ENCODE measurements at regions not wholly inside any gene's neighbourhood (a gene's known extent, or its start where the extent isn't known, plus 50 kb on each side); places are given as distances from the start of the nearest gene placed in this dataset.

- Histone ChIP-seq H3K4me2 (ENCODE audit: low read length, poor library complexity, severe bottlenecking) (no peak overlapping the region), H2AFZ (ENCODE audit: low read depth, low read length) (no peak overlapping the region), H3K27me3 (ENCODE audit: control insufficient read depth in 1 of 2, insufficient read depth in 1 of 2, low read length in 2 of 2) (no peaks in the 10 kb centered on the region), H3K23ac (ENCODE audit: low read length in 2 of 2) (no peak overlapping the region), H4K91ac (ENCODE audit: low read length) (no peak overlapping the region), H3K9me3 (ENCODE audit: control insufficient read depth, low read length) (no peaks in the 10 kb centered on the region), H2BK5ac (ENCODE audit: low read depth, low read length, poor library complexity, severe bottlenecking) (no peak overlapping the region), H3K27ac (ENCODE audit: low read length, poor library complexity, severe bottlenecking) (no peak overlapping the region), H3K79me1 (replicated peaks; ENCODE audit: low read length, poor library complexity, severe bottlenecking) (no peaks in the 10 kb centered on the region), H2BK15ac (ENCODE audit: low read depth, poor library complexity, severe bottlenecking) (no peak overlapping the region), H3K4me1 (ENCODE audit: control insufficient read depth, insufficient read depth, low read depth, low read length) (no peaks in the 10 kb centered on the region), H3K14ac (ENCODE audit: low read length in 2 of 2) (no peak overlapping the region), H3K36me3 (ENCODE audit: control insufficient read depth in 1 of 2, insufficient read depth in 2 of 2, low read depth in 1 of 2, low read length in 2 of 2) (no peaks in the 10 kb centered on the region), H4K8ac (ENCODE audit: low read length) (no peak overlapping the region), H2BK120ac (ENCODE audit: low read depth, low read length) (no peak overlapping the region), H3K9ac (ENCODE audit: low read length) (no peak overlapping the region), H2BK12ac (ENCODE audit: low read length in 2 of 2) (no peak overlapping the region), H3K4me3 (ENCODE audit: insufficient read depth in 1 of 2, low read depth in 1 of 2, low read length in 2 of 2) (no peak overlapping the region), H3K18ac (ENCODE audit: low read depth in 1 of 2, low read length in 2 of 2) (no peak overlapping the region), H2AK5ac (ENCODE audit: low read length, severe bottlenecking) (no peak overlapping the region), H3K4ac (ENCODE audit: low read depth in 1 of 2, low read length in 2 of 2) (no peak overlapping the region)
- no peak for DNase-seq
- WGBS = 72% methylated on average over 4 of the region's 7 CpGs
These were observed 314.7 kb upstream of the PRKX start for GRCh38 chrX:4028151-4028550.

GRCh38 chrX:4005281-4005680, 291.8 kb upstream of the PRKX start:
- Histone ChIP-seq H3K23ac (ENCODE audit: low read length in 2 of 2) (no peak overlapping the region), H3K9me3 (ENCODE audit: control insufficient read depth, low read length) (peaks cover 17% of the 10 kb centered on the region), H2AK5ac (ENCODE audit: low read length, severe bottlenecking) (no peak overlapping the region), H4K91ac (ENCODE audit: low read length) (no peak overlapping the region), H3K4me1 (ENCODE audit: control insufficient read depth, insufficient read depth, low read depth, low read length) (no peaks in the 10 kb centered on the region), H3K27me3 (ENCODE audit: control insufficient read depth in 1 of 2, insufficient read depth in 1 of 2, low read length in 2 of 2) (no peaks in the 10 kb centered on the region), H3K4me2 (ENCODE audit: low read length, poor library complexity, severe bottlenecking) (no peak overlapping the region), H3K9ac (ENCODE audit: low read length) (no peak overlapping the region), H2BK12ac (ENCODE audit: low read length in 2 of 2) (no peak overlapping the region), H2BK120ac (ENCODE audit: low read depth, low read length) (no peak overlapping the region), H3K4me3 (ENCODE audit: insufficient read depth in 1 of 2, low read depth in 1 of 2, low read length in 2 of 2) (no peak overlapping the region), H3K36me3 (ENCODE audit: control insufficient read depth in 1 of 2, insufficient read depth in 2 of 2, low read depth in 1 of 2, low read length in 2 of 2) (no peaks in the 10 kb centered on the region), H3K27ac (ENCODE audit: low read length, poor library complexity, severe bottlenecking) (no peak overlapping the region), H4K8ac (ENCODE audit: low read length) (no peak overlapping the region), H3K4ac (ENCODE audit: low read depth in 1 of 2, low read length in 2 of 2) (no peak overlapping the region), H2AFZ (ENCODE audit: low read depth, low read length) (no peak overlapping the region), H2BK5ac (ENCODE audit: low read depth, low read length, poor library complexity, severe bottlenecking) (no peak overlapping the region), H3K79me1 (replicated peaks; ENCODE audit: low read length, poor library complexity, severe bottlenecking) (no peaks in the 10 kb centered on the region), H3K14ac (ENCODE audit: low read length in 2 of 2) (no peak overlapping the region), H2BK15ac (ENCODE audit: low read depth, poor library complexity, severe bottlenecking) (no peak overlapping the region), H3K18ac (ENCODE audit: low read depth in 1 of 2, low read length in 2 of 2) (no peak overlapping the region)
- no peak for DNase-seq
- WGBS = 95% methylated on average over 4 of the region's 5 CpGs

DNA sequence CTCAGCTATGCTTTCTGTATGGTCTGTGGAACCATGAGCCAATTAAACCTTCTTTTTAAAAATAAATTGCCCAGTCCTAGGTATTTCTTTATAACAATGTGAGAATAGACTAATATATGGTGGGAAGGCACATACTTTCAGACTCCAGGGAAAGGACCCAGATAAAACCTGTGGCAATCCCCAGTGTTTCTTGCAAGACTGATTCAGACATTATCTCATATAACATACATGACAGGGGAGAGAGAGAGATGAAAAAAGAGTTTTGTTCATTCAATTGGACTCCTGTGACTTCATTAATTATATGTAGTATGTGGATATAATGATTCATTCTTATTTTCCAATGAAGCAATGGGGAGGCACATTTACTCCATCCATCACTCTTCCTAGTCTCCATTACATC, 291.4 kb upstream of the PRKX start:
- Histone ChIP-seq H3K4me3 (ENCODE audit: insufficient read depth in 1 of 2, low read depth in 1 of 2, low read length in 2 of 2) (no peak overlapping the region), H3K4me1 (ENCODE audit: control insufficient read depth, insufficient read depth, low read depth, low read length) (no peaks in the 10 kb centered on the region), H3K23ac (ENCODE audit: low read length in 2 of 2) (no peak overlapping the region), H3K79me1 (replicated peaks; ENCODE audit: low read length, poor library complexity, severe bottlenecking) (no peaks in the 10 kb centered on the region), H4K8ac (ENCODE audit: low read length) (no peak overlapping the region), H2AK5ac (ENCODE audit: low read length, severe bottlenecking) (no peak overlapping the region), H2BK120ac (ENCODE audit: low read depth, low read length) (no peak overlapping the region), H2BK15ac (ENCODE audit: low read depth, poor library complexity, severe bottlenecking) (no peak overlapping the region), H2AFZ (ENCODE audit: low read depth, low read length) (no peak overlapping the region), H3K14ac (ENCODE audit: low read length in 2 of 2) (no peak overlapping the region), H3K4me2 (ENCODE audit: low read length, poor library complexity, severe bottlenecking) (no peak overlapping the region), H2BK5ac (ENCODE audit: low read depth, low read length, poor library complexity, severe bottlenecking) (no peak overlapping the region), H3K36me3 (ENCODE audit: control insufficient read depth in 1 of 2, insufficient read depth in 2 of 2, low read depth in 1 of 2, low read length in 2 of 2) (no peaks in the 10 kb centered on the region), H3K9me3 (ENCODE audit: control insufficient read depth, low read length) (peaks cover 20% of the 10 kb centered on the region), H3K27me3 (ENCODE audit: control insufficient read depth in 1 of 2, insufficient read depth in 1 of 2, low read length in 2 of 2) (no peaks in the 10 kb centered on the region), H3K18ac (ENCODE audit: low read depth in 1 of 2, low read length in 2 of 2) (no peak overlapping the region), H3K27ac (ENCODE audit: low read length, poor library complexity, severe bottlenecking) (no peak overlapping the region), H3K9ac (ENCODE audit: low read length) (no peak overlapping the region), H4K91ac (ENCODE audit: low read length) (no peak overlapping the region), H2BK12ac (ENCODE audit: low read length in 2 of 2) (no peak overlapping the region), H3K4ac (ENCODE audit: low read depth in 1 of 2, low read length in 2 of 2) (no peak overlapping the region)
- DNase-seq = no peak

DNA sequence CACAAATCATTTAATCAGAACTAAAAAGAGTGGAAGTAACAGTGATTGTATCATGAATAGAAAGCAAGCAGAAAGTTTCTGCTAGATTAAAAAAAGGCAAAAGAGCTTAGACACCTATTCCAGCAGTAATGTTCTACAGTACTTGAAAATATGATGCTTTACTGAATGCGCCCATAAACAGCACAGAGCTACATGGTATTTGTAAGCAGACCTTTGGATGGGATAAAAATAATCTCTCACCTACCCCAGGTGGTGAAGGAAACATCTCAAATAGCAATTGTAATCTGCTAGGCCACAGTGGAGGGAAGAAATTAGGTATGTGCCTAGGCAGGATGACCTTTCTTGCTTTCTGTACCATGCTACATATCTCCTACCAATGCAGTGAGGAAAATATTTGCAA, 280.9 kb upstream of the PRKX start:
- WGBS = no CpG with 5 or more reads among the region's 1 CpG
- Histone ChIP-seq H3K27me3 (ENCODE audit: control insufficient read depth in 1 of 2, insufficient read depth in 1 of 2, low read length in 2 of 2) (no peaks in the 10 kb centered on the region), H3K79me1 (replicated peaks; ENCODE audit: low read length, poor library complexity, severe bottlenecking) (no peaks in the 10 kb centered on the region), H4K8ac (ENCODE audit: low read length) (no peak overlapping the region), H3K4me2 (ENCODE audit: low read length, poor library complexity, severe bottlenecking) (no peak overlapping the region), H4K91ac (ENCODE audit: low read length) (no peak overlapping the region), H3K4ac (ENCODE audit: low read depth in 1 of 2, low read length in 2 of 2) (no peak overlapping the region), H3K27ac (ENCODE audit: low read length, poor library complexity, severe bottlenecking) (no peak overlapping the region), H2BK12ac (ENCODE audit: low read length in 2 of 2) (no peak overlapping the region), H3K36me3 (ENCODE audit: control insufficient read depth in 1 of 2, insufficient read depth in 2 of 2, low read depth in 1 of 2, low read length in 2 of 2) (no peaks in the 10 kb centered on the region), H3K9ac (ENCODE audit: low read length) (no peak overlapping the region), H3K9me3 (ENCODE audit: control insufficient read depth, low read length) (peaks cover 15% of the 10 kb centered on the region), H3K14ac (ENCODE audit: low read length in 2 of 2) (no peak overlapping the region), H2BK5ac (ENCODE audit: low read depth, low read length, poor library complexity, severe bottlenecking) (no peak overlapping the region), H2BK120ac (ENCODE audit: low read depth, low read length) (no peak overlapping the region), H3K23ac (ENCODE audit: low read length in 2 of 2) (no peak overlapping the region), H2AK5ac (ENCODE audit: low read length, severe bottlenecking) (no peak overlapping the region), H3K18ac (ENCODE audit: low read depth in 1 of 2, low read length in 2 of 2) (no peak overlapping the region), H2BK15ac (ENCODE audit: low read depth, poor library complexity, severe bottlenecking) (no peak overlapping the region), H2AFZ (ENCODE audit: low read depth, low read length) (no peak overlapping the region), H3K4me3 (ENCODE audit: insufficient read depth in 1 of 2, low read depth in 1 of 2, low read length in 2 of 2) (no peak overlapping the region), H3K4me1 (ENCODE audit: control insufficient read depth, insufficient read depth, low read depth, low read length) (no peaks in the 10 kb centered on the region)
- no peak for DNase-seq

All from mesenchymal stem cell (in vitro differentiated cells and primary cell).